Thoracic aorta (tissue), 2 donors: ENCODE measurements at regions not wholly inside any gene's neighbourhood (a gene's known extent, or its start where the extent isn't known, plus 50 kb on each side); places are given as distances from the start of the nearest gene placed in this dataset.

Source experiments
- ATAC-seq: fragments of 150-250 bp; one replicate; pipeline ENCODE4 v1.8.0; 2017; ENCODE audit warnings: low read depth; ENCODE audit not compliant: insufficient number of reproducible peaks, low FRiP score
- DNase-seq: peaks from one replicate; pipeline ENCODE4 v3.0.0-alpha.2; 2020; ENCODE audit warnings: low spot score
- H3K27ac ChIP-seq, 2 donors: fragments of 200-600 bp; sonication (generic); 1 replicate in 1 of 2; 2 replicates in 1 of 2; pipeline ENCODE4 v1.5.1; 2016; ENCODE audit warnings: mild to moderate bottlenecking in 2 of 2, moderate library complexity in 2 of 2
- H3K27me3 ChIP-seq: fragments of 200-600 bp; sonication (generic); replicated peaks from 2 replicates; pipeline ENCODE4 v1.6.0; 2016; ENCODE audit warnings: mild to moderate bottlenecking; ENCODE audit not compliant: insufficient read depth
- H3K36me3 ChIP-seq: fragments of 200-600 bp; sonication (generic); one replicate; pipeline ENCODE4 v1.5.1; 2016
- H3K4me1 ChIP-seq, 2 donors: fragments of 200-600 bp; sonication (generic); 1 replicate in 1 of 2; 2 replicates in 1 of 2; pipeline versions ENCODE4 v1.5.1 to v1.6.0; 2016; ENCODE audit warnings: low read depth in 2 of 2, mild to moderate bottlenecking in 1 of 2; ENCODE audit not compliant: control insufficient read depth in 1 of 2
- H3K4me3 ChIP-seq: fragments of 200-600 bp; sonication (generic); 2 replicates; pipeline ENCODE4 v1.5.1; 2016; ENCODE audit warnings: mild to moderate bottlenecking
- H3K9me3 ChIP-seq: fragments of 200-600 bp; sonication (generic); 2 replicates; pipeline ENCODE4 v1.5.1; 2016
- CTCF ChIP-seq: fragments of 200-600 bp; sonication (generic); IDR thresholded peaks from one replicate; pipeline ENCODE4 v1.5.1; 2019; ENCODE audit warnings: antibody characterized with exemption

GRCh38 chr10:69750725-69751124, 51.0 kb upstream of the COL13A1 start:
- ATAC-seq (no peak), DNase-seq (no peak)
- H3K27ac ChIP-seq = no peak overlapping the region
- H3K36me3 ChIP-seq = no peaks in the 10 kb centered on the region
- H3K9me3 ChIP-seq = no peaks in the 10 kb centered on the region
- no peak for TF ChIP-seq CTCF
- H3K4me3 ChIP-seq = no peak overlapping the region
- no peaks in the 10 kb centered on the region for H3K27me3 ChIP-seq
- peaks cover 8 to 28% of the 10 kb centered on the region in 2 donors for H3K4me1 ChIP-seq

GRCh38 chr10:69751214-69751613, 50.5 kb upstream of the COL13A1 start:
- Histone ChIP-seq H3K4me1 (peaks cover 8 to 28% of the 10 kb centered on the region in 2 donors), H3K27me3 (no peaks in the 10 kb centered on the region), H3K27ac (no peak overlapping the region), H3K9me3 (no peaks in the 10 kb centered on the region), H3K4me3 (no peak overlapping the region), H3K36me3 (no peaks in the 10 kb centered on the region)
- ATAC-seq = no peak
- no peak for DNase-seq
- TF ChIP-seq CTCF = no peak
